GM18951 (cell line): ENCODE measurements at regions not wholly inside any gene's neighbourhood (a gene's known extent, or its start where the extent isn't known, plus 50 kb on each side); places are given as distances from the start of the nearest gene placed in this dataset.

Experiments used
- POLR2A ChIP-seq: IDR thresholded peaks from 4 replicates; pipeline ENCODE4 v1.6.1; 2011; ENCODE audit warnings: mild to moderate bottlenecking; ENCODE audit not compliant: insufficient read length, insufficient read depth; ENCODE audit errors: extremely low read depth
- in situ Hi-C: fragments of 300-500 bp; cut with MboI; formaldehyde crosslinking; loops from one replicate; pipeline ENCODE4 v1.12.0; 2022; ENCODE audit warnings: low sequenced_read_pairs, mixed read lengths, inconsistent platforms; ENCODE audit not compliant: unreplicated experiment

DNA sequence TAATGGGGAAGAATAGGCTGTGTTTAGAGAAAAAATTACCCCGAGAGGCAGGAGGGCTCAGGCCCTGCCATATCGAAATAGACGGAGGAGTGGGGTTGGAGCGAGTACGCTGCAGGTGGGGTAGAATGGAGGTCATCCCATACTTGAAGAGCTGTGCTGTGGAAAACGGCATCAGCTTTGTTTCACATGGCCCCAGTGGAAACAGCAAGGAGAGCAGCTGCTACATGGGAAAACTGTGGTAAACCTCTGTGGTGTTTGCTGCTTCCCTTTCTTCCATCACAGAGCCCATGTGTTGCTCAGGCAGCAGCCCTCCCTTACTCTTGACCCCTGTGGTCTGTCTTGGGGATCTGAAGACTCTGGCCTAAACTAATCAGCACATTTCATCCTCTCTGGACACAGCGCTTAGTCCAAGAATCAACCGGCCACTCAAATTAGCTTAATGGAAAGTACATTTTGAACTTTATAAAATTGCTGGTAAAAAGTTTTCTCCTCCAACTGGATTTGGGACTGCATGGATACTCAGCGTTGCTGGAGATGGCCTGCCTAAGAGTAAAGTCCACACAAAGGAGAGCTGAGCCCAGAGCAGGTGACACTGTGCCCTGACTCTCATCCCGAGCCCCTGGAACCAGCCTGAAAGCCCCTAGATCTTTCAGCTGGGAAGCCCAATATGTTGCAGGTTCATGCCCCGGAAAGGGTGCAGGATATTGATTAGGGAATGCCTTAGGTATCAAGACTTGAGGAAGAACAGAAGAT, 127.1 kb upstream of the GADD45A start:
- no peak for TF ChIP-seq POLR2A
- in situ Hi-C loops = no loop called here

DNA sequence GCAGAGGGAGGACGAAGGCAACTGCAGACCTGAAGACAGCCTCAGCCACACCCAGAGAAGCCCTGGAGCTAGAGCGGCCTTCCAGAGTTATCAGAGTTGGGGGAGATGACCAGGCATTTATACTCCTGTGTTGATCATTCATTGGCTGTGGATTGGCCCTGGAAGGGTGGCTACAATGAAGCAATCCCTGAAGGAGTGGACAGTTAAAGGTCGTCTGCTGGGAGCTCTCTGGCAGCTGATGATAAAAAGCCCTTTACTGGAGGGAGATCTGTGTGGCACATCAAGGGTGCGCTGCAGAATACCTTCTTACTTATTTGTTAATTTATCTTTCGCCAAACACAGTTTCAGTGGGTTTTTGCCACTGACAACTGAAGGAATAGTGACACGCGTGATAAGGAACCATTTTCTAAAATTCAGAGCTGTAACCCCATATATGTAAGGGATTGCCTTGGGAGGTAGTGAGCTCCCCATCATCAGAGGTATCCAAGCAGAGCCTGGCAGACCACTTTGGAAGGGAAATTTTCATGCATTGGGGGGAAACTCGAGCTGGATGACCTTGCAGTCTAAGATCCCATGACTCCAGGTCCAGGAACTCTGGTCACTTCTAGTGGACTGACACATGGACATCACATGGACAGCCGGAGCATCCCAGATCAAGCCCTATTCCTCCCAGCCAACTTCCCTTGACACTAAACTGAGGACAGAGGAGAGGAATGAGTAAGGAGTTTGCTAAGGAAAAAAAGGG, 126.4 kb upstream of the GADD45A start:
- in situ Hi-C loops = no loop called here
- TF ChIP-seq POLR2A = no peak

DNA sequence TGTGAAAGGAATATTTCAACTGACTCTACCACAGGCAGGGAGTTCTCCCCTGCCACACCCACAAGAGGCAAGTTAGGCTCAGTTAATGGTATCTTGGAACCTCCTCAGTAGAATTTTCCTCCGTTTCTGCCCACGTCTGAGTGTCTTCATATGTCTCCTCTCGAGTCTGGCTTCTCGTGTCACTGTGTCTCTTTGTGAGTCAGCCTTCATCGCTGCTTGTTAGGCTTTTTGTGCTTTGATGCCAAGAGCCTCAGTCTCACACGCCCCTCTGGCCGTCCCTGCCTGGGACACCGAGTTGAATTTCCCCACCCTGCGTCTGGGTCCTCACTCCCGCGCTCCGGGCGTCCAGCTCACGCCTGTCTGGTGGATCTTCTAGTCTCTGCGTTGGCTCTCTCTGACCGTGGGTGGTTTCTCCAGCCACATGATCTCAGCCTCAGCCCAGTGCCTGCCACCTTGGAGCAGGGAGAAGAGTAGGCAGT, 125.7 kb upstream of the GADD45A start:
- in situ Hi-C loops = no loop called here
- TF ChIP-seq POLR2A = no peak

DNA sequence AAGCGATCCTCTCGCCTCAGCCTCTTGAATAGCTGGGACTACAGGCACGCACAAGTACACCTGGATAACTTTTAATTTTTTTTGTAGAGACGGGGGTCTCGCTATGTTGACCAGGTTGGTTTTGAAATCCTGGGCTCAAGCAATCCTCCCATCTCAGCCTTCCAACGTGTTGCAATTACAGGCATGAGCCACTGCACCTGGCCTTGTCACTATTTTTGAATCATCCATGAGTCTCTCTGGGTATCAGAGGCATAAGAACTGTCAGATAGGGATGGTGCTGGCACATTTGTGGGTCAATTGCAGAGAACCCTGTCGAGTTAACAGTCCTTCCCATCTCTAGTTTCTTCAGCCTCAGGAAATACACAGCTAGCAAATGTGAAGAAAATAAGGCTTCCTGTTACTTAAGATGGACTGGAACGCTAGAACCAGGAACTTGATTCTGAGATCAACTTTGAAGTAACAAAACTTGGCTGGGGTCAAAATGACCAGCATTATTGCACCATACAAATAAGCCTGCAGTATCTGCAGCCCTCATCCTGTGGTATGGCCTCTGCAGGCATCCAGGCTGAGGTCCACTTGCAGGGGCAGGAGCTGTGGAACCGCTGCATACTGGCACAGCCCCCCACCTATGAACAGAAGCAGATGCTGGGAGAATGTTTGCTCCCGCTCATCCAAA, 124.3 kb upstream of the GADD45A start:
- in situ Hi-C loops = no loop called here
- no peak for TF ChIP-seq POLR2A

DNA sequence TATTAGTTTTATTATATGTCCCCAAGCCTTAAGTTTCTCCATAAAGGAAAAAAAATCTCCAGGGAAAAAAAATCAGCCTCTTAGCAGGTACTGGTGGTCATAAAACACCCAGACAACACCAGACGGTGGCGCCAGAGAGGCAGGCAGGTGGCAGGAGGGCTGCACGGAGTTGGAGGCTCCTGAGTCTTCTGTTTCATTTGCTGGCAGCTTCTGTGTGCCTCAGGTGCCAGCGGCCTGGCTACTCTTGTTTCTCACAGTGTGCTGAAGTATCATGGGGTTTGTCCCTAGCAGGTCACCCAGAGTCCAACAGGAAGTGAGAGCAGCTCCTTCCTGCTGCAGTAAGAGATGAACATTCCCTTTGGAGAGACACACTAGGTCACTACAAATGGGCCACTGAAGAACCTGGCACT, 123.3 kb upstream of the GADD45A start:
- in situ Hi-C loops = no loop called here
- no peak for TF ChIP-seq POLR2A

DNA sequence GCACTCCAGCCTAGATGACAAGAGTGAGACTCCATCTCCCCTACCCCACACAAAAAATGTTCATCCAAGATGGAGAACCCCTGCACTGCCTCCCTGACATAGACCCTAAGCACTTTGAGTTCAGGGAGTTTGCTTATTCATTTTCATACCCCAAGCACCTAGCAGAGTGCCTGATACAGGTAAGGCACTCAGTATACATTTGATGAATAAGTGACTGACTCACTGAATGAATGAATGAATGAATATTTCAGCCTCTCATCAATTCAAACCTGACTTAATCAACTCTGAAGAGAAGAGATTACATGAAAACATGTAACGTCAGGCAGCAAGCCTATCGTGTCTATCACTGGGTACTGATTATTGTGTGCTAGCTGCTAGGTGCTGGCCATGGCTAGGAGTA, 121.3 kb upstream of the GADD45A start:
- in situ Hi-C loops = no loop called here
- no peak for TF ChIP-seq POLR2A

DNA sequence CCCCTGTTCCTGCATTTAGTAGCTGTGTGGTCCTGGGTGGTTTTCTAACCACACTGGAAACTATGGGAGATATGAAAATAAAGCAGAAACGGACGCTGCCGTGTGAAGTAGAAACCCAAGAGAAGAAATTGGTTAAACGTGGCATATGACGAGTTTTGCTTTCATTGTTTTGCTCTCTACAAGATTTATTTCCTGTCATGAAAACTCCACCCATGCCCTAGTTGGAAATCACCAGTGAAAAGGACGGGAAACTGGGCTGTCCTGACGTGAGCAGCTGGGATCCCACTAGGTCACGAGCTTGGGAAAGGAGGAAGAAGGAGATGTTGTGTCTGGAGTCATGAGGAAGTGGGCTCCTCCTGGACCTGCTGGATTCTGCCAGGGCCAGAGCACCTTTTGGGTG, 120.8 kb upstream of the GADD45A start:
- in situ Hi-C loops = no loop called here
- no peak for TF ChIP-seq POLR2A

DNA sequence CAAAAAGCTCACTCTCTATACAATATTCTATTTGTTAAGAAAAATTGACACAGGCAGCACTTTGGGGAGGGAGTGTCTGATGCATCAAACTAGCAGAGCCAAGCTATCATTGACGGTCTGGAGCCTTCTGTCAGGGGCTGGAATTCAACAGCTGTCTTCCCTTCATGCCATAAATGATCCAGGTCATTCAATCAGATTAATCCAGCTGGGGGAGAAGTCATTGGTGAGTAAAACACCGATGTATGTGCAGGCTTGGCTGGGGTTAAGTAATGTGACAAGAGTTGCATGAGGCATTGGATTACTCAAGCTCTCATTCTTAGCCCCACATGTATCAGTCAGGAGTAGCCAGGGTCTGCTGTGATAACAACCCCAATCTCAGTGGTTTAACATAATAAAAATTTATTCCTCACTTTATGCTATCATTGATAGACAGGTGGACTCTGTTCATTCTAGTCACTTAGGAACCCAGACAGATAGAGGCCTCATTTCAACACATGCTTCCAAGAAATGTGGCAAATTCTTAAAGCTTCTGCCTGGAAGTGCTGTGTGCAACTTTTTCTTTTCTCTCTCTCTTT, 118.1 kb upstream of the GADD45A start:
- in situ Hi-C loops = no loop called here
- TF ChIP-seq POLR2A = no peak

DNA sequence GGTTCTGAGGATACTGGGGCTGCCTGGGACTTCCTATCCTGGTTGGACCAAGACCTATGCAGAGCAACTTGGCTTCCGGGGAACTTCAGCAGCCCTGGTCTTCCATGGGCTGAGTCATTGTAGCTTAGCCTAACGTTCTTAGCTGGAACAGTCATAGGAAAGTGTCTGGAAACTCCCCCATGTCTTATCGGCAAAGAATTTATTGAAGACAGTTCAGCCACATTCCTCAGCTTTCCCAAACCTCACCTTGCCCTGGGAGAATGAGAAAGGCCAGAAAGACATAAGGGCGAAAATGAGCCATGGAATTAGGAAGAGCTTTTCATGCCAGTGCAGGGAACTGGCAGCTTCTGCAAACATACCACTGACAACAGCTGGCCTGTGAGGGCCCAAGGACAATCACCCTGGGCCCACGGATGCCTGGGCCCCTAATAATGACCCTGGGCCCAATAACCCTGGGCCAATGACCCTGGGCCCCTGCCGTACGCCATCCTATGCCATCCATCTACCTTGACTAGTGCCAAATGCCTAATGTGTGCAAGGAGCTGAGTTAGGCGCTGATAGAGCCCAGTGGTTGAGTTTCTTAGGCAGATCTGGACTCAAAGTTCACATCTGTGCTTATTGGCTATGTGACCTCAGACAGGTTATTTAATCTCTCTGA, 114.4 kb upstream of the GADD45A start:
- in situ Hi-C loops = loop anchor here (10.0 kb wide), 1 partner anchor 194 kb away; no protein-coding TSS in a partner anchor
- no peak for TF ChIP-seq POLR2A

DNA sequence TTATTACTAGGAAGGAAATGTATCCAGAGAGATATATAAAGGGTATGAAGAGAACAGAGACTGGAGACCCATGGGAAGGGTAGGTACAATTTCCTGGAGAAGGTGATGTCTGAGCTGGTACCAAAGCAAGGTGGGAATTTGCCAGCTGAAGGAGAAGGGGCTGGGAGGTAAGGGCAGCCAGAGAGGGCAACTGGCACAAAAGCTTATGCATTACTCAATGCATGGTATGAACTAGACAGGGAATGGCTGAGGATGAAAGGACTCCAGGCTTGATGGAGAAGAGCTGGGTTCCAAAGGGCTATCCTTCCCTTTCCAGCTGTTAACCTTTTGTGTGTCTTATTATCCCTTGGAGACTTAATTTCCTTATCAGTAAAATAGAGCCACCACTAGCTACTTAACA, 113.6 kb upstream of the GADD45A start:
- in situ Hi-C loops = loop anchor here (10.0 kb wide), 1 partner anchor 193 kb away; no protein-coding TSS in a partner anchor
- no peak for TF ChIP-seq POLR2A

DNA sequence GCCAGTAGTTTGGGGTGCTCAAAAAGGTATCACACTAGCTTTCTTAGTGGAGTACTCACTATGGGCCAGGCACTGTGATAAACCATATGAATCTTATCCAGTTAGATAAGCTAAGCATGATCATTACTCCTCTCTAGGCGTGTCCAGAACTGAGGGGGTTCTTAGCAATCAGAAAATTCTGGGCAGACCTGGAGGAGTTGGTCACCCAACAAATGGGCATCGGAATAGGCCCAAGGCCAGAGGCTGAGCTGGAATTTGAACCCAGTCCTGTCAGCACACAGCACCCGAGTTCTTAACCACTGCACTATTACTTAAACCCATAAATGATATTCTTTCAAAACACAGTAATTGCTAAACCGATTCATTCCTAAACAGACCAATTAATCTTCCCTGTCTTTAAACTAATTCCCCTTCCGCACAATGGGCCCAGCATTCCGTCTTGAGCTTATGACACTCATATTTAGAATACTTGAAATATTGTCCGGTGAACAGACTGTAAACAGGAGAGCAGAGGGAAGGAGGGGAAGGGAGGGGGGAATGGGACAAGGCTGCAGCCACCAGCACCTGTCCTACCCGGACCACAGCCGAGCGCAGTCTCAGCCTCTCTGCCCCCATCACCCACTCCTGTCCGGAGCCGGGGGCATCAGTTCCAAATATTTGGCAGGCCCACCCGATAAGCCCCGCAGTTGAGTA, 113.0 kb upstream of the GADD45A start:
- in situ Hi-C loops = loop anchor here (10.0 kb wide), 1 partner anchor 193 kb away; no protein-coding TSS in a partner anchor
- TF ChIP-seq POLR2A = no peak
